Endothelial cell of umbilical vein (primary cell): ENCODE measurements at regions not wholly inside any gene's neighbourhood (a gene's known extent, or its start where the extent isn't known, plus 50 kb on each side); places are given as distances from the start of the nearest gene placed in this dataset.

Experiments used
- BruUV-seq: library from RNA; stranded (reverse); fragments of 400-500 nt; replicated peaks from 2 replicates; lab custom pipeline; 2021; lab: Mats Ljungman, UMichigan
- CTCF ChIA-PET: fragments of 300-600, 350-600 bp; sonication (Branson Sonifier 250); formaldehyde crosslinking; loops from one replicate; lab custom pipeline; 2021; ENCODE audit warnings: antibody characterized with exemption, inconsistent platforms; lab: Charles Lee
- POLR2A ChIA-PET: fragments of 300-600, 350-600 bp; sonication (Branson Sonifier 250); formaldehyde crosslinking; loops from one replicate; lab custom pipeline; 2021; ENCODE audit warnings: antibody characterized with exemption, inconsistent platforms; lab: Charles Lee
- DNase-seq: peaks from one replicate; pipeline ENCODE4 v3.0.0-alpha.2; 2011; ENCODE audit warnings: low read depth, low spot score
- FAIRE-seq: peaks from 2 replicates; lab custom pipeline; 2011; peaks lifted over from hg19 to GRCh38; lab: Jason Lieb, UNC
- H2AFZ ChIP-seq: 2 replicates; pipeline ENCODE4 v1.6.0; 2012; ENCODE audit warnings: low read depth, low read length, control low read depth, inconsistent platforms
- H3K27ac ChIP-seq: 2 replicates; pipeline ENCODE4 v1.5.1; 2011; ENCODE audit warnings: low read depth, mild to moderate bottlenecking, control low read depth, low read length, moderate library complexity; ENCODE audit not compliant: insufficient read depth
- H3K27me3 ChIP-seq, 2 experiments: 2 replicates each; pipeline versions ENCODE4 v1.6.0 to v1.6.1; 2011; ENCODE audit warnings: low read length in 2 of 2, mixed read lengths in 1 of 2; ENCODE audit not compliant: control insufficient read depth in 2 of 2, insufficient read depth in 2 of 2
- H3K36me3 ChIP-seq, 2 experiments: 2 replicates in 1 of 2; 3 replicates in 1 of 2; pipeline ENCODE4 v1.5.1; 2011; ENCODE audit warnings: low read length in 2 of 2, mild to moderate bottlenecking in 1 of 2, moderate library complexity in 1 of 2; ENCODE audit not compliant: control insufficient read depth in 2 of 2, insufficient read depth in 2 of 2; ENCODE audit errors: extremely low read depth in 1 of 2
- H3K4me1 ChIP-seq: 3 replicates; pipeline ENCODE4 v1.5.1; 2011; ENCODE audit warnings: mild to moderate bottlenecking, low read length; ENCODE audit not compliant: control insufficient read depth, insufficient read depth; ENCODE audit errors: extremely low read depth
- H3K4me2 ChIP-seq: 2 replicates; pipeline ENCODE4 v1.6.1; 2011; ENCODE audit warnings: low read length, control low read depth, mixed read lengths; ENCODE audit not compliant: insufficient read depth
- H3K4me3 ChIP-seq, 3 experiments: fragments of 200-600 bp in 1 of 3; sonication (generic), shearing (Covaris generic) in 1 of 3; replicated peaks in 1 of 3; 2 replicates each; pipeline ENCODE4 v1.5.1; 2011 to 2016; ENCODE audit warnings: control low read depth in 3 of 3, low read length in 3 of 3, mild to moderate bottlenecking in 2 of 3, inconsistent platforms in 1 of 3, low read depth in 1 of 3, moderate library complexity in 1 of 3; ENCODE audit not compliant: insufficient read depth in 1 of 3
- H3K79me2 ChIP-seq: 2 replicates; pipeline ENCODE4 v1.6.0; 2012; ENCODE audit warnings: low read length, inconsistent platforms; ENCODE audit not compliant: control insufficient read depth, insufficient read depth
- H3K9ac ChIP-seq: replicated peaks from 2 replicates; pipeline ENCODE3; 2011; ENCODE audit warnings: low read length, control low read depth; ENCODE audit not compliant: insufficient read depth; ENCODE audit errors: extremely low read depth
- H3K9me1 ChIP-seq: replicated peaks from 3 replicates; pipeline ENCODE4 v1.6.0; 2011; ENCODE audit warnings: mild to moderate bottlenecking, low read length; ENCODE audit not compliant: control insufficient read depth, insufficient read depth; ENCODE audit errors: extremely low read depth
- H3K9me3 ChIP-seq: replicated peaks from 2 replicates; pipeline ENCODE4 v1.5.1; 2012; ENCODE audit warnings: low read length, inconsistent platforms; ENCODE audit not compliant: control insufficient read depth, insufficient read depth
- H4K20me1 ChIP-seq: replicated peaks from 2 replicates; pipeline ENCODE3; 2011; ENCODE audit warnings: mild to moderate bottlenecking, low read length; ENCODE audit not compliant: control insufficient read depth, insufficient read depth; ENCODE audit errors: extremely low read depth
- CTCF ChIP-seq, 2 donors: IDR thresholded peaks; 1 replicate in 1 of 2; 2 replicates in 1 of 2; pipeline ENCODE4 v1.5.1; 2011; ENCODE audit warnings: low read length in 2 of 2, mild to moderate bottlenecking in 2 of 2, moderate library complexity in 2 of 2, control low read depth in 1 of 2, inconsistent platforms in 1 of 2, low read depth in 1 of 2; ENCODE audit not compliant: insufficient read depth in 1 of 2; ENCODE audit errors: extremely low read depth in 1 of 2
- EZH2 ChIP-seq: IDR thresholded peaks from 2 replicates; pipeline ENCODE4 v1.6.1; 2012; ENCODE audit warnings: borderline replicate concordance, low read depth, mild to moderate bottlenecking, moderate library complexity, low read length, inconsistent platforms; ENCODE audit not compliant: severe bottlenecking
- FOS ChIP-seq: IDR thresholded peaks from 2 replicates; pipeline ENCODE4 v1.6.1; 2011; ENCODE audit warnings: mild to moderate bottlenecking, low read length, moderate library complexity, borderline replicate concordance; ENCODE audit not compliant: insufficient read depth
- GATA2 ChIP-seq: IDR thresholded peaks from 2 replicates; pipeline ENCODE4 v1.7.0; 2011; ENCODE audit warnings: low read depth, mild to moderate bottlenecking, moderate library complexity, mixed read lengths, low read length; ENCODE audit not compliant: insufficient read length, insufficient read depth
- JUN ChIP-seq: IDR thresholded peaks from 2 replicates; pipeline ENCODE4 v1.6.1; 2011; ENCODE audit warnings: borderline replicate concordance, low read depth; ENCODE audit not compliant: insufficient read length, insufficient read depth
- MAX ChIP-seq: IDR thresholded peaks from 2 replicates; pipeline ENCODE4 v1.6.1; 2011; ENCODE audit not compliant: insufficient read depth, insufficient read length
- MYC ChIP-seq: IDR thresholded peaks from one replicate; pipeline ENCODE4 v1.6.1; 2011; ENCODE audit warnings: mild to moderate bottlenecking, low read depth, low read length
- POLR2A ChIP-seq: IDR thresholded peaks from 2 replicates; pipeline ENCODE4 v1.6.1; 2012; ENCODE audit warnings: low read depth, mild to moderate bottlenecking, control low read depth, low read length
- POLR2AphosphoS5 ChIP-seq: IDR thresholded peaks from 2 replicates; pipeline ENCODE4 v1.6.1; 2012; ENCODE audit warnings: low read depth, mild to moderate bottlenecking, control low read depth, low read length, moderate library complexity; ENCODE audit not compliant: insufficient read depth
- dilution Hi-C: fragments of 300-500 bp; cut with MboI; formaldehyde crosslinking; loops from one replicate; pipeline ENCODE4 v1.15.0; 2019; ENCODE audit warnings: low sequenced_read_pairs; ENCODE audit not compliant: extremely low pct_ligation_motif_present
- intact Hi-C: fragments of 100-400 bp; cut with micrococcal nuclease; formaldehyde crosslinking; loops from one replicate; pipeline ENCODE4 v1.10.0; 2022

GRCh38 chr15:93495799-93496637 is 407.0 kb upstream of the RGMA start:
- dilution Hi-C loops: no loop called here
- Histone ChIP-seq H3K79me2 (no peaks in the 10 kb centered on the region), H3K4me1 (no peaks in the 10 kb centered on the region)

More at GRCh38 chr15:93495799-93496637, 407.0 kb upstream of the RGMA start:
- DNase-seq: no peak
- BruUV-seq: no TSS peak
- Histone ChIP-seq H3K36me3 (no peaks in the 10 kb centered on the region), H3K4me2 (no peak overlapping the region), H3K9ac (no peak overlapping the region), H3K9me3 (peaks cover 3% of the 10 kb centered on the region), H2AFZ (no peak overlapping the region), H3K27me3 (no peaks in the 10 kb centered on the region), H4K20me1 (no peaks in the 10 kb centered on the region), H3K4me3 (no peak overlapping the region), H3K27ac (no peak overlapping the region), H3K9me1 (no peaks in the 10 kb centered on the region)
- CTCF ChIA-PET: no interaction called here
- no peak for FAIRE-seq
- POLR2A ChIA-PET: no interaction called here
- TF ChIP-seq MAX (no peak), CTCF (IDR thresholded peaks at IDR 0.05; ENCODE audit: extremely low read depth in 1 of 2, insufficient read depth in 1 of 2, low read depth in 1 of 2, low read length in 2 of 2) (no peak), POLR2AphosphoS5 (no peak), EZH2 (no peak), GATA2 (no peak), MYC (no peak), JUN (no peak), FOS (no peak), POLR2A (no peak)
- intact Hi-C loops: no loop called here
